ENCODE measurements at regions not wholly inside any gene's neighbourhood (a gene's known extent, or its start where the extent isn't known, plus 50 kb on each side); places are given as distances from the start of the nearest gene placed in this dataset.

GRCh38 chr3:18510947-18511346 is 85.8 kb upstream of the SATB1 start:
- H3K36me3 ChIP-seq, result no peaks in the 10 kb centered on the region
- TF ChIP-seq CTCF (IDR thresholded peaks at IDR 0.05), result no peak
- no peaks in the 10 kb centered on the region for H3K9me3 ChIP-seq
- DNase-seq (ENCODE audit: low spot score in 2 of 2), result no peak
- intact Hi-C loops (cut with DNase I), result no loop called here
- no peak overlapping the region for H3K4me3 ChIP-seq
- H3K4me1 ChIP-seq, result no peaks in the 10 kb centered on the region
- no peaks in the 10 kb centered on the region for H3K27me3 ChIP-seq
- H3K27ac ChIP-seq, result no peak overlapping the region

GRCh38 chr3:18507333-18507732 is 82.2 kb upstream of the SATB1 start:
- intact Hi-C loops (cut with DNase I), result no loop called here
- no peak overlapping the region for H3K4me3 ChIP-seq
- no peaks in the 10 kb centered on the region for H3K4me1 ChIP-seq
- H3K27me3 ChIP-seq, result no peaks in the 10 kb centered on the region
- no peaks in the 10 kb centered on the region for H3K9me3 ChIP-seq
- no peak for DNase-seq (ENCODE audit: low spot score in 2 of 2)
- TF ChIP-seq CTCF (IDR thresholded peaks at IDR 0.05), result no peak
- no peak overlapping the region for H3K27ac ChIP-seq
- no peaks in the 10 kb centered on the region for H3K36me3 ChIP-seq

GRCh38 chr3:18505056-18505455 is 79.9 kb upstream of the SATB1 start:
- H3K4me1 ChIP-seq, result no peaks in the 10 kb centered on the region
- H3K27ac ChIP-seq, result no peak overlapping the region
- no peaks in the 10 kb centered on the region for H3K9me3 ChIP-seq
- TF ChIP-seq CTCF (IDR thresholded peaks at IDR 0.05), result no peak
- no peak for DNase-seq (ENCODE audit: low spot score in 2 of 2)
- H3K36me3 ChIP-seq, result no peaks in the 10 kb centered on the region
- H3K4me3 ChIP-seq, result no peak overlapping the region
- no peaks in the 10 kb centered on the region for H3K27me3 ChIP-seq
- intact Hi-C loops (cut with DNase I), result no loop called here

- Histone ChIP-seq H3K9me3 (no peaks in the 10 kb centered on the region), H3K4me3 (no peak overlapping the region), H3K36me3 (no peaks in the 10 kb centered on the region), H3K27ac (no peak overlapping the region), H3K27me3 (no peaks in the 10 kb centered on the region), H3K4me1 (no peaks in the 10 kb centered on the region)
- no peak for TF ChIP-seq CTCF (IDR thresholded peaks at IDR 0.05)
- DNase-seq (ENCODE audit: low spot score in 2 of 2), result no peak
- intact Hi-C loops (cut with DNase I), result no loop called here
Observed at GRCh38 chr3:18501679-18502343, 76.7 kb upstream of the SATB1 start.

GRCh38 chr3:18500322-18500721 is 75.2 kb upstream of the SATB1 start:
- DNase-seq (ENCODE audit: low spot score in 2 of 2), result no peak
- no peak for TF ChIP-seq CTCF (IDR thresholded peaks at IDR 0.05)
- H3K36me3 ChIP-seq, result no peaks in the 10 kb centered on the region
- intact Hi-C loops (cut with DNase I), result no loop called here
- no peak overlapping the region for H3K27ac ChIP-seq
- no peaks in the 10 kb centered on the region for H3K27me3 ChIP-seq
- no peaks in the 10 kb centered on the region for H3K4me1 ChIP-seq
- H3K4me3 ChIP-seq, result no peak overlapping the region
- H3K9me3 ChIP-seq, result no peaks in the 10 kb centered on the region

GRCh38 chr3:18499301-18499700 is 74.2 kb upstream of the SATB1 start:
- intact Hi-C loops (cut with DNase I), result no loop called here
- no peak overlapping the region for H3K4me3 ChIP-seq
- no peak for DNase-seq (ENCODE audit: low spot score in 2 of 2)
- no peaks in the 10 kb centered on the region for H3K9me3 ChIP-seq
- H3K27ac ChIP-seq, result no peak overlapping the region
- no peak for TF ChIP-seq CTCF (IDR thresholded peaks at IDR 0.05)
- no peaks in the 10 kb centered on the region for H3K36me3 ChIP-seq
- H3K4me1 ChIP-seq, result no peaks in the 10 kb centered on the region
- H3K27me3 ChIP-seq, result no peaks in the 10 kb centered on the region

All from ascending aorta (tissue), 2 donors.